RWPE1 (cell line): ENCODE measurements at regions not wholly inside any gene's neighbourhood (a gene's known extent, or its start where the extent isn't known, plus 50 kb on each side); places are given as distances from the start of the nearest gene placed in this dataset.
"Not testable (repeated sequence)": the region's sequence is repeated elsewhere in the genome, so short reads cannot be mapped to it uniquely, and the experiment has no call there.

Source experiments
- CTCF ChIA-PET: fragments of 350-600 bp; sonication (Branson Sonifier 250); formaldehyde crosslinking; extraction: SDS; loops from one replicate; lab custom pipeline; 2021; lab: Yijun Ruan, JAX
- POLR2A ChIA-PET: fragments of 400-600 bp; formaldehyde crosslinking; extraction: SDS; loops from one replicate; lab custom pipeline; 2020; ENCODE audit warnings: antibody characterized with exemption; ENCODE audit not compliant: low non-redundant PET; lab: Yijun Ruan, JAX
- DNase-seq: peaks from one replicate; pipeline ENCODE4 v3.0.0; 2012; ENCODE audit warnings: low spot score
- H3K27ac ChIP-seq: fragments of 450-650 bp; 2 replicates; pipeline ENCODE4 v1.5.1; 2017
- CTCF ChIP-seq: fragments of 450-650 bp; conservative IDR thresholded peaks from 2 replicates; pipeline ENCODE4 v1.5.1; 2017; ENCODE audit warnings: low read depth, mild to moderate bottlenecking

GRCh38 chr4:54838301-54838700, 180.5 kb downstream of the KIT start:
- ChIA-PET POLR2A (no interaction called here), CTCF (interaction anchor here (0.7 kb wide), 1 partner anchor 280 kb away, joined by 3 read pairs; no protein-coding TSS in a partner anchor)
- DNase-seq = no peak
- no peak overlapping the region for H3K27ac ChIP-seq
- no peak for TF ChIP-seq CTCF

GRCh38 chr4:54837576-54838140, 179.9 kb downstream of the KIT start:
- POLR2A ChIA-PET = no interaction called here
- no peak for DNase-seq
- CTCF ChIA-PET = no interaction called here

GRCh38 chr4:54828361-54828760, 170.6 kb downstream of the KIT start:
- POLR2A ChIA-PET, DNase-seq, H3K27ac ChIP-seq: not testable (repeated sequence)
- CTCF ChIA-PET = interaction anchor here (0.7 kb wide), 1 partner anchor 484 kb away, joined by 3 read pairs; no protein-coding TSS in a partner anchor

More at GRCh38 chr4:54837576-54838140, 179.9 kb downstream of the KIT start:
- no peak for TF ChIP-seq CTCF
- H3K27ac ChIP-seq = no peak overlapping the region

GRCh38 chr4:54823616-54824015, 165.9 kb downstream of the KIT start:
- ChIA-PET POLR2A (no interaction called here), CTCF (interaction anchor here (0.6 kb wide), 1 partner anchor 148 kb away, joined by 3 read pairs; no protein-coding TSS in a partner anchor)
- no peak for TF ChIP-seq CTCF
- no peak overlapping the region for H3K27ac ChIP-seq
- DNase-seq = no peak

- DNase-seq = no peak
- ChIA-PET POLR2A (no interaction called here), CTCF (interaction anchor here (0.7 kb wide), 1 partner anchor 57 kb away, joined by 3 read pairs; no protein-coding TSS in a partner anchor)
- no peak overlapping the region for H3K27ac ChIP-seq
- TF ChIP-seq CTCF = no peak
These were observed 161.3 kb downstream of the KIT start for GRCh38 chr4:54819034-54819433.

- no peak for DNase-seq
- no peak overlapping the region for H3K27ac ChIP-seq
- ChIA-PET POLR2A (no interaction called here), CTCF (interaction anchor here (0.7 kb wide), 1 partner anchor 56 kb away, joined by 3 read pairs; no protein-coding TSS in a partner anchor)
- TF ChIP-seq CTCF = no peak
These were observed 160.7 kb downstream of the KIT start for GRCh38 chr4:54818481-54818880.

- CTCF ChIA-PET = no interaction called here
- H3K27ac ChIP-seq = no peak overlapping the region
- POLR2A ChIA-PET = no interaction called here
- no peak for DNase-seq
- TF ChIP-seq CTCF = no peak
These were observed 155.9 kb downstream of the KIT start for GRCh38 chr4:54813674-54814073.
